Stimulated activated CD8-positive, alpha-beta memory T cell treated with anti-CD3 and anti-CD28 coated beads, Interleukin-2, amount 100 ng/mL, for 48 hours (primary cell): ENCODE measurements at regions not wholly inside any gene's neighbourhood (a gene's known extent, or its start where the extent isn't known, plus 50 kb on each side); places are given as distances from the start of the nearest gene placed in this dataset.
A peak's percentile ranks its signal among the peaks of the same experiment; 100 is the strongest.
"Not testable (repeated sequence)": the region's sequence is repeated elsewhere in the genome, so short reads cannot be mapped to it uniquely, and the experiment has no call there.

Experiments
- DNase-seq, 2 donors: peaks; one replicate each; pipeline ENCODE4 v3.0.0-alpha.2; 2020; ENCODE audit warnings: low read depth in 2 of 2

DNA sequence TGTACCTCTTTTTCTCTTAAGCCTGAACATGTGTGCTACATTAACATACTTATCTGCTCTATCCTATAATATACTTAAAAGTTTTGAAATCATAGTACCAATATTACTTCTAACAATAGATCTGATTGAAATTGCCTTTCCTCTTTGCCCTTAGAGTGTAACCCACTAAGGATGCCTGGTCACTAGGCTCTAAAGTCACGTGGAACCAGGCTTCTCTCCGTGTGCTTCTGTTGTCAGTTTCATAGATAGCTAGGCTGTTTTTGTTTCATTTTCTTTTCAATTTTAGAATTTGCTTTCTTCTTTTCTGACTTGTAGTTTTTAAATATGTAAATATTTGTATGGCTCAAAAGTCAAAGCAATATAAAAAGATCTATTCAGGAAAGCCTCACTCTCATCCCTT is 100.5 kb upstream of the PZP start:
- DNase-seq = not testable (repeated sequence)

DNA sequence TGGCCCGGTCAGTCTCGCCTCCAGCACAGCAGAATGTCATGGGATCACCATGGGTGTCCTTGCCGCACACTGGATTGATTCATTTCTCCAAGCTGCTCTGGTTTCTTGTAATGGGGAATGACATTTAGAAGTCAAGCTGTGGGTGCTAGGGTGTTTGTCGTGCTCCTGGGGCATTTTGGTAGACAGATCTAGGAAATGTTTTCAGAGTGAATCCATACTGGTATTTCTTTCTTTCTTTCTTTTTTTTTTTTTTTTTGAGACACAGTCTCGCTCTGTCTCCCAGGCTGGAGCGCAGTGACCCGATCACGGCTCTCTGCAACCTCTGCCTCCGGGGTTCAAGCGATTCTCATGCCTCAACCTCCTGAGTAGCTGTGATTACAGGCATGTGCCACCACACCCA is 100.0 kb upstream of the PZP start:
- not testable (repeated sequence) for DNase-seq

DNA sequence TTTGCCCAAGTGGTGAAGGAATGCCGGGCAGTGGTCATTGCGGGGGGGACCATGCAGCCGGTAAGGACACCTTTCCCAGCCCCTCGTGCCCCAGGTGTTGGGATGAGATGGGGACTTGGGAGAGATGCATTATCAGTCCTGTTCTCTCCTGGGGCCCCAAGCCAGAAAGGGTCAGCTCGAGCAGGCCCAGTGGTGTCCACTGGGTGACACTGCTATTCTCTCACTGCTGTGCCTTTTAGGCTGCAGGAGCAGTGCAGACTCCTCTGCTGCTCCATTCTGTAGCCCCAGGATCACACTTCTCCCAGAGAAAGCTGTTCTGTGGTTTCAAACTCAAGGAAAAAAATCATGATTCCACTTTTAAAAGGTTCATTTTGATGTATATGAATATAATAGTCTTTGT is 99.1 kb upstream of the PZP start:
- not testable (repeated sequence) for DNase-seq

GRCh38 chr12:9306004-9306403 is 97.8 kb upstream of the PZP start:
- DNase-seq = not testable (repeated sequence)

GRCh38 chr12:9304540-9304939 is 96.3 kb upstream of the PZP start:
- DNase-seq = not testable (repeated sequence)

GRCh38 chr12:9295872-9296271 is 87.7 kb upstream of the PZP start:
- not testable (repeated sequence) for DNase-seq

DNA sequence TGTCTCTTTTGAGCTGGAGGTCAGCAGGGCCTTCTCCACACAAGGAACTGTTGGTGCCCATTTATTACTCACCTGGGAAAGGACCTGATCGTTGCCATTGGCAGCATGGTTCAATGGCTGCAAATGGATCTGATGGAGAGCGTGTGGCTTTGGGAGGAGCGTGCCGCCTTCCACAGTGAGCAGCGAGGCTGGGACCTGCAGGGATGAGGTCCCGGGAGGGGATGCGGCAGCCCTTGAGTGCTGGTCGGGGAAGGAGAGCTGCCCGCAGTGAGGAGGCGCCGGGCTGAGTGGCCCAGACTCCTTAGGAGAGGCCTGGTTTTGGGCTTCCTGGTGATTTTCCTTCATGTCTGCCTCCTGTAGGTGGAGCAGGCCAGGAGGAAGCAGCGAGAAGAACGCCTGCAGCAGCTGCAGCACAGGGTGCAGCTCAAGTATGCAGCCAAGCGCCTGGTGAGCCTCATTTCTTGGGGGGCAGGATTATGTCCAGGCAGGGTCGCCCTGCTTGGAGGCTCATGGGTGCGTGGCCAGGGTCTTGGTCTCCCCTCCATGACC is 86.0 kb upstream of the PZP start:
- DNase-seq = not testable (repeated sequence)

DNA sequence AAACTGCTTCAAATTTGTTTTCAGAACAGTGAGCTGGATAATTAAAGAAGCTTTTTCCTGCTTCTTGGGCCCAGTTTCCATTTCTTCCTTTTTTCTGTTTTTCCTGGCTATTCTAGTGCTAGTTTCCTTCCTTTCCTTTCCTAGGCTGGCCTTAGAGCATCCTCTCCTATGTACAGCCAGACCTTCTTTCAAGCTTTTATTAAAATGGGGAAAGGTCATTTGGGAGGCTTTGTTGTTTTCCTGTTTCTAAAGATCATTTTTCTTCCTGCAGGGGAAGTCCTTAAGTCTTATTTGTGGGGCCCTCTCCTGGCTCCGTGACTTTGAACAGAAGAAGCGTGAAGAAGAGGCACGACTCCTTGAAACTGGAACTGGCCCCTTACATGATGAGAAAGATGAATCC is 85.2 kb upstream of the PZP start:
- not testable (repeated sequence) for DNase-seq

GRCh38 chr12:9289984-9290383 is 81.8 kb upstream of the PZP start:
- DNase-seq = not testable (repeated sequence)

GRCh38 chr12:9284724-9285123 is 76.5 kb upstream of the PZP start:
- DNase-seq = not testable (repeated sequence)

- DNase-seq = not testable (repeated sequence)
Measured at GRCh38 chr12:9284197-9284596, 76.0 kb upstream of the PZP start.

- peak; percentile 58 to 61 for DNase-seq
Measured at GRCh38 chr12:9283346-9284095, 75.3 kb upstream of the PZP start.

DNA sequence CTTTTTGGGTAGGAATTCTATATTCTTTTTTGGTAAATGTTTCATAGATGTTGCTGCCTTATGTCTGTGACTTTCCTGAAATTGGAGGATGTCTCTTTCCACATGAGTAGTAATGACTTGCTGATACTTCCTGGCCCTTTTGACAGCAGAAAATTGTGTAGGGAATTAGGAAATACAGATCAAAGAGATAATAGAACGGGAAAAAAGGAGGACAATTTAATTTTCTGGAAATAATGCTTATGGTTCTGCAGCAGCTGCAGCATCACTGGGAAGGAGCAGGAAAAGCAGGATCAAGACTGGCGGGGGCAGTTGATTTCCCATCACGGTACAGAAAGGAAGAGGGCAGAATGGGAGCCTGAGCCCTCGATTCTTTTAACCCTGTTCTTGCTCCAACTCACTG is 68.8 kb upstream of the PZP start:
- no peak for DNase-seq

DNA sequence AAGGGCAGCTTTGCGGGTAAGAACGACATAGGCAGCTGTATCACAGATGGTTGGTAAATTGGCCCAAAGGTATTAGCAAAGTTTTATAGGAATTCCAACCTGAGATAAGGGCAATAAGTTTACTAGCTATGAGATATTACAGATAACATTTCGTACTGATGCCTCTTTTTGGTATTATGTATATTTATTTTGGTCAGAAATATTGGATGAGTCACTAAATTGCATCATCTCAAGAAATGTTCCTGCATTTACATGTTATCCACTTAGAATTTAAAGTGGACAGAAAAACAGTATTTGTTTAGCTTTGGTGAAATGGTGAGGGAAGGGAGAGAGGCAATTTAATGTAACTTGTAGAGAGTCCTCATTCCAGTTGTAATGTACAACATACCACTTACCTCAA is 65.1 kb upstream of the PZP start:
- DNase-seq = no peak

- DNase-seq = no peak
Measured at GRCh38 chr12:9271875-9272274, 63.7 kb upstream of the PZP start.

DNA sequence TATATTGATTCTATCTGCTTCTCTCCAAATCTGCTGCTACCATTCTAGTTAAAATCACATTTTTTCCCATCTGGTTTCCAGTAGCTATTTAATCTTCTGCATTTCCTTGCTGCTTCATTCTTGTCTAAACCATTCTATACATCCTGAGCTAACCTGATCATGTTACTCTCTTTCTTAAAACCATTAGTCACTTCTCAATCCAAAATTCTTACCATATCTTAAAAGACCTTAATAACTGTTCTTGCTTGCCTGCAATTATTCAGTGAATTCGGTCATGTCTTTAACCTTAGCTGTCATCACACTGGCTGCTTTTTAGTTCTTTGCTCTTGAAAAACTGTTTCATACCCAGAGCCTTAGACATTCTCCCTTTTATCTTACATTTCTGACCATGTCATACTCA is 56.4 kb upstream of the PZP start:
- DNase-seq = no peak

GRCh38 chr12:9260931-9261330 is 52.7 kb upstream of the PZP start:
- DNase-seq = no peak

DNA sequence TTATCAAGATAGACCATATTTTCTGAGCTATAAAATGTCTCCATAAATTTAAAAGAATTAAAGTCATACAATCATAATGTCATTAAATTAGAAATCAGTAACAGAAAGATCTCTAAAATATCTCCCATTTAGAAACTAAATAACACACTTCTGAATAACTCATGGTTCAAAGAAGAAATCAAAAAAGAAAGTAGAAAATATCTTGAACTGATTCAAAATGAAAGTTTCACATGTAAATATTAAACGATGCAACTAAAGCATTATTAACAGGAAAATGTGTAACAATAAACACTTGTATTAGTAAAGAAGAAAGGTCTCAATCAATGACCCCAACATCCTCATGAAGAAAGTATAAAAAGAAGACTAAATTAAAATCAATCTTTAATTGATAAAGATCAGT is 50.5 kb upstream of the PZP start:
- DNase-seq = no peak
